Cardiac muscle cell (in vitro differentiated cells and primary cell): ENCODE measurements at regions not wholly inside any gene's neighbourhood (a gene's known extent, or its start where the extent isn't known, plus 50 kb on each side); places are given as distances from the start of the nearest gene placed in this dataset.

Experiments used
- DNase-seq, 2 donors: peaks; one replicate each; pipeline versions ENCODE4 v3.0.0 to v3.0.0-alpha.2; 2010 to 2017; ENCODE audit warnings: low read depth in 1 of 2, low spot score in 1 of 2
- H3K27ac ChIP-seq: fragments of 200-600 bp; sonication (generic); 2 replicates; pipeline ENCODE4 v1.5.1; 2016
- H3K27me3 ChIP-seq: fragments of 200-600 bp; sonication (generic); 2 replicates; pipeline ENCODE4 v1.6.0; 2016; ENCODE audit warnings: control low read depth
- H3K36me3 ChIP-seq: fragments of 200-600 bp; sonication (generic); 2 replicates; pipeline ENCODE4 v1.5.1; 2016; ENCODE audit warnings: control low read depth
- H3K4me1 ChIP-seq: fragments of 200-600 bp; sonication (generic); 2 replicates; pipeline ENCODE4 v1.8.1; 2017; ENCODE audit warnings: low read depth, mild to moderate bottlenecking, mixed run types
- H3K4me3 ChIP-seq: fragments of 200-600 bp; sonication (generic); 2 replicates; pipeline ENCODE4 v1.5.1; 2016; ENCODE audit warnings: mild to moderate bottlenecking
- H3K9me3 ChIP-seq: fragments of 200-600 bp; sonication (generic); 2 replicates; pipeline ENCODE4 v1.5.1; 2017; ENCODE audit warnings: low read depth, mild to moderate bottlenecking, control low read depth
- TF ChIP-seq, protein P1 (sequence below): IDR thresholded peaks from 2 replicates; pipeline ENCODE4 v1.5.1; 2012; ENCODE audit warnings: low read depth, mild to moderate bottlenecking, low read length

DNA sequence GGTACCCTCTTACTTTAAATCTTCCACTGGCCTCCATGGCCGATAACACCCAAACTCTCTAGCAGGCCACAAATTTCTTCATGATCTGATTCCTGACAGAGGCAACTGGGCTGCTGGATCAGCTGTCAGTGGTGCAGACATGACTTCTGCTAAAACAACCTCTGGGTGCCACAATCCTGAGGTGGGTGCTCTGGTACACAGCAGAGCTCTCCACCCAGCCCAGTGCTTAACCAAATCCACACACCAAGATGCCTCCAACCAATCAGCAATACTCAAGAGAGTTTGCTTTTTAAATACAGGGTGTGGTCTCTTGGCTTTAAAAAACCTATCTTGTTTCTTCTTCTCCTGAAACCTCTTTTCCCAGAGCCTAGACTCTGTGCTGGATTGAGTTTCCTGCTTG lies 126.6 kb upstream of the SPACA1 start:
- Histone ChIP-seq H3K4me3 (no peak overlapping the region), H3K36me3 (no peaks in the 10 kb centered on the region), H3K4me1 (no peaks in the 10 kb centered on the region), H3K27ac (no peak overlapping the region), H3K27me3 (no peaks in the 10 kb centered on the region), H3K9me3 (no peaks in the 10 kb centered on the region)
- DNase-seq, result no peak
- TF ChIP-seq, protein P1, sequence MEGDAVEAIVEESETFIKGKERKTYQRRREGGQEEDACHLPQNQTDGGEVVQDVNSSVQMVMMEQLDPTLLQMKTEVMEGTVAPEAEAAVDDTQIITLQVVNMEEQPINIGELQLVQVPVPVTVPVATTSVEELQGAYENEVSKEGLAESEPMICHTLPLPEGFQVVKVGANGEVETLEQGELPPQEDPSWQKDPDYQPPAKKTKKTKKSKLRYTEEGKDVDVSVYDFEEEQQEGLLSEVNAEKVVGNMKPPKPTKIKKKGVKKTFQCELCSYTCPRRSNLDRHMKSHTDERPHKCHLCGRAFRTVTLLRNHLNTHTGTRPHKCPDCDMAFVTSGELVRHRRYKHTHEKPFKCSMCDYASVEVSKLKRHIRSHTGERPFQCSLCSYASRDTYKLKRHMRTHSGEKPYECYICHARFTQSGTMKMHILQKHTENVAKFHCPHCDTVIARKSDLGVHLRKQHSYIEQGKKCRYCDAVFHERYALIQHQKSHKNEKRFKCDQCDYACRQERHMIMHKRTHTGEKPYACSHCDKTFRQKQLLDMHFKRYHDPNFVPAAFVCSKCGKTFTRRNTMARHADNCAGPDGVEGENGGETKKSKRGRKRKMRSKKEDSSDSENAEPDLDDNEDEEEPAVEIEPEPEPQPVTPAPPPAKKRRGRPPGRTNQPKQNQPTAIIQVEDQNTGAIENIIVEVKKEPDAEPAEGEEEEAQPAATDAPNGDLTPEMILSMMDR, result no peak

DNA sequence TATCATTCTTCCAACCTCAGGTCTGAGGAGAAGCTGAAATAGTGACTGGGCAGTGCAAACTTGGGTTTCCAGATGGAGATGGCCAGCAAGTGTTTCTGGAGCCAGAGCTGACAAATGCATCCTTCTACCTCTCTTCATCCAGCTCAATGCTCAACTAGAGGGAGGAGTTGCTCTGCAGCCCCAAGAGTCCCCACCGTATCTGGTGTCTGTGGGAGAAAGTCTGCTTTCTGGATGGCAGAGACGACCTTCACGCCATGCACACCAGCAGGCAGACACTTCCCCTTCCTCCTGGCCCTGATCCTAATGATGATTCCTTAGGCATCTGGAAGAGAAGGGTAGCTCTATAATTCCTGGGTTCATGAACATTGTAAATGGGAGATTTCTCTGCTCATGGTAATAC lies 127.4 kb upstream of the SPACA1 start:
- H3K27ac ChIP-seq, result no peak overlapping the region
- H3K9me3 ChIP-seq, result no peaks in the 10 kb centered on the region
- no peak for DNase-seq
- H3K36me3 ChIP-seq, result no peaks in the 10 kb centered on the region
- no peak overlapping the region for H3K4me3 ChIP-seq
- no peaks in the 10 kb centered on the region for H3K4me1 ChIP-seq
- H3K27me3 ChIP-seq, result no peaks in the 10 kb centered on the region
- TF ChIP-seq, protein P1, result no peak

DNA sequence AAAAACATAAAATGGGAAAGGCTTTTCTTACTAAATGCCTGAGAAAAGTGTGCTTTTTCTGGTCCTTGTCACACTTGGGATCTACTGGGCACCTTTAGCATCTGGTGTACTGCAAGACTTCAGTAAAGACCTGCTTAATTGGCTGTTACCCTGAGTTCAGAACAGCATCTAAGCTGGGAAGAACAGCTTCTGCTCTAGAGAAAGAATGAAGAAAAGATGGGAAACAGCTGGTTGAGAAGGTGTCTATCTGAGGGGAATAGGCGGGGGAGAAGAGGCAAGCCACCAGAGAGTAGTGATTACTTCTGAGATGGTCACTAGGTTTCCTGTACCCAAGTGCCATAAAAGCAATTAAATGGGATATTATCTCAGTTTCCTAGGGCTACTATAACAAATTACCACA lies 128.2 kb upstream of the SPACA1 start:
- no peak for DNase-seq
- TF ChIP-seq, protein P1, result no peak
- H3K27ac ChIP-seq, result no peak overlapping the region

DNA sequence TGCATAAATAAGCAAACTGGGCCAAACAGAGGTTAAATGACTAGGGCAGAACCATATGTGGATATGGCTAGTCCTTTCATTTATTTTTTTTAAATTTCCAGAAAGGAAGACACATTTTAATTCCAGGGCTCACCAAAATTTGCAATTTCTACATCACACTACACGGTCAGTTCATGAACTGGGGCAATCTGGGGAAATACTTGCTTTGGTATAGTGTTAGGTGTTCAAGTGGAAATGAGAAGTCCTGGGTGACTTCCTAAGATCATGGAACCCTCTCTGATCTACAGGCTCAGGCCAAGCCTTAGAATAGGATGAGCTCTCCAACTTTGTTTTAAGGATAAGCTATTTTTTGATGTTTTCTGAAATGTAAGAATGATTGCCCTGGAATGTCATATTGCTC lies 128.6 kb upstream of the SPACA1 start:
- Histone ChIP-seq H3K4me1 (no peaks in the 10 kb centered on the region), H3K9me3 (no peaks in the 10 kb centered on the region), H3K36me3 (no peaks in the 10 kb centered on the region), H3K27ac (no peak overlapping the region), H3K27me3 (no peaks in the 10 kb centered on the region), H3K4me3 (no peak overlapping the region)
- TF ChIP-seq, protein P1, result no peak
- no peak for DNase-seq

More for the DNA sequence above, 128.2 kb upstream of the SPACA1 start:
- no peaks in the 10 kb centered on the region for H3K36me3 ChIP-seq
- H3K4me3 ChIP-seq, result no peak overlapping the region
- H3K9me3 ChIP-seq, result no peaks in the 10 kb centered on the region
- H3K27me3 ChIP-seq, result no peaks in the 10 kb centered on the region
- no peaks in the 10 kb centered on the region for H3K4me1 ChIP-seq

DNA sequence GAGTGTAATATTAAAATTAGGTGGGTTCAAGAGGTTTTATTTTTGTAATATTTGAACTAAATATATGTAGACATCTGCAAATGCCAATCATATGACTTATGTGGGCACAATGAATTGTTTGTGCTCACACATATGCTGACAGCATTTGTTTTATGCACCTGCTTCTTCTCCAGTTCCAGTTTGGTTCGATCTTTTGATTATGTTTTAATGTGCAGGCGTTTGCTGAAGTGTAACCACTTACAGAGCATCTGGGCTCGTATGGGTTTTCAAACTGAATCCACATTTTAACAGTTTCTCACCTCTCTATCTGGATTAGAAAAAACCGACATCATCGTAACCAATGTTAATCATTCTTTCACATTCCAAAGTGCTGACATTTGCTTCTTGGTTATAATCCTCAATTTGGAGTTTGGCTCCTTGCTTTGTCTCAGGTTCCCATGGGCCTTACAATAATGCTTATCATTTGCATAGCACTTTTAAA lies 129.1 kb upstream of the SPACA1 start:
- Histone ChIP-seq H3K9me3 (no peaks in the 10 kb centered on the region), H3K27me3 (no peaks in the 10 kb centered on the region), H3K4me3 (no peak overlapping the region), H3K27ac (no peak overlapping the region), H3K36me3 (no peaks in the 10 kb centered on the region), H3K4me1 (no peaks in the 10 kb centered on the region)
- DNase-seq, result no peak
- TF ChIP-seq, protein P1, result no peak

DNA sequence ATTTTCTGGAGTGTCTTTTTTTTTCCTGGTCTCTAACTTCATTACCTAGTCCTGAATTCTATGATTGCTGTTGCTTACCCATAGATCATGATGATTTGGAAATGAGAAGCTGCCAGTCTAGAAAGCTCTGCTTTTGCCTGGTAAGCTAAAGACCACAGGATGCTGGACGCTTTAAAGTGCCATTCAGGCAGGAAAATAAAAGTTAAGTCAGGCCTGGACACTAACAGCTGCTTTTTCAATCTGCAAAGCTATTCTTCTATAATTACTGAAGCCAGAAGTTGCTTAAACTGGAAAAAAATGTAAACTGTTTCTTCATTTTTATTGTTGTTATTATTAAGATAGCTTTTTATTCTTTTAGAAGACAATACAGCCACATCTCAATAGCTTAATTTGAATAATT lies 129.8 kb upstream of the SPACA1 start:
- DNase-seq, result no peak
- no peaks in the 10 kb centered on the region for H3K36me3 ChIP-seq
- TF ChIP-seq, protein P1, result no peak
- no peak overlapping the region for H3K4me3 ChIP-seq
- no peak overlapping the region for H3K27ac ChIP-seq
- no peaks in the 10 kb centered on the region for H3K27me3 ChIP-seq
- H3K9me3 ChIP-seq, result no peaks in the 10 kb centered on the region
- no peaks in the 10 kb centered on the region for H3K4me1 ChIP-seq
